Stimulated activated effector memory CD8-positive, alpha-beta T cell treated with anti-CD3 and anti-CD28 coated beads, Interleukin-12 subunit alpha, Interleukin-12 subunit beta, amount 100 ng/mL, for 72 hours (primary cell): ENCODE measurements at regions not wholly inside any gene's neighbourhood (a gene's known extent, or its start where the extent isn't known, plus 50 kb on each side); places are given as distances from the start of the nearest gene placed in this dataset.
A peak's percentile ranks its signal among the peaks of the same experiment; 100 is the strongest.
"Not testable (repeated sequence)": the region's sequence is repeated elsewhere in the genome, so short reads cannot be mapped to it uniquely, and the experiment has no call there.

ENCODE experiments used
- ATAC-seq: fragments of 150-1000 bp; cut with Tn5 transposase; 2 replicates; pipeline ENCODE4 v1.10.0; 2021
- DNase-seq, 2 donors: peaks; one replicate each; pipeline ENCODE4 v3.0.0; 2021 to 2022; ENCODE audit warnings: low spot score in 2 of 2
- H3K27ac Mint-ChIP-seq: one replicate; pipeline ENCODE4 v1.8.0; 2022; ENCODE audit warnings: mild to moderate bottlenecking, mixed read lengths
- H3K36me3 Mint-ChIP-seq: one replicate; pipeline ENCODE4 v1.8.0; 2022; ENCODE audit warnings: mild to moderate bottlenecking, mixed read lengths
- H3K4me1 Mint-ChIP-seq: one replicate; pipeline ENCODE4 v1.8.0; 2022; ENCODE audit warnings: mixed read lengths
- H3K4me3 Mint-ChIP-seq: one replicate; pipeline ENCODE4 v1.8.0; 2022; ENCODE audit warnings: mild to moderate bottlenecking, mixed read lengths
- H3K9me3 Mint-ChIP-seq: one replicate; pipeline ENCODE4 v1.8.0; 2022; ENCODE audit warnings: mixed read lengths

DNA sequence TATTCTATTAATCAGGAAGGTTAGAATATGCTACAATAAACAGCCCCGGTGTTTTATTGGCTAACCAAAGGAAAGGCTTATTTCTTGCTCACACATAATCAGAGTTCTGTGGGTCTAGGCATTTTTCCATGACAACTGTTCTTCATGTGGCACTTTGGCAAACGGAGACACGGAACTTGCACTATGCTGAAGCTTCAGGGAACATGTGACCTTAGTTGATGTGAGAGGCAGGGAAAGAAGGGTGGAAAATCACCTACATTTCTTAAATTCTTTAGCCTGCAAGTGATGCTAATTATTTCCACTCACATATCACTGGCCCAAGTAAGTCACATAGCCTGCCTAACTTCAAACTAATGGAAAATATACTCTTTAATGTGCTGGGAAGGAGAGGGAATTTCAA, 344.6 kb downstream of the SV2B start:
- DNase-seq (no peak), ATAC-seq (no peak)
- no peaks in the 10 kb centered on the region for H3K4me1 Mint-ChIP-seq
- no peak overlapping the region for H3K4me3 Mint-ChIP-seq
- H3K9me3 Mint-ChIP-seq = peaks cover 6% of the 10 kb centered on the region
- H3K36me3 Mint-ChIP-seq = no peaks in the 10 kb centered on the region
- no peak overlapping the region for H3K27ac Mint-ChIP-seq

DNA sequence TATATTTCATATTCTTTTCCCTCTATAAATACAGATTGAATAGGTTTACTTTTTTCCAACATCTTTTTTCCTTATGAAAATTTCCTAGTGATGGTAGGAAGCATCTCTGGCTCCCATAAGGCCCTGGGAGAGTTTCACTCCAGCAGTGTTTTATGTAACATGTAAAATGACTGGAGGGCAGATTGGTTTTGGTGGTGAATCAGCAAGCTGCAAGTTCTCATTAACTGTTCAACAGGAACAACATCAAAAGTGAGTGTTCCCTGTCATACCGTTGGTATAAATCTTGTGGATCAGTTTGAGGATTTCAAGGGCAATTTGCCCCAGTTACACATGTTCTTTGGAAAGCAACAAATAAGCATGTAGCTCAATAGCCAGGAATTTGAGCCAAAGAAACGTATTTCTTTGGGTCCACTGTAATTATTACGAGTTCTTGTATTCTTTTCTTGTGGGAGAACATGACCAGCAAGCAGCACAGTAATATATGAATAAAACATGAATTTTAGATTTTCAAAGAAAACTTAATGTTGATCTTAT, 345.7 kb downstream of the SV2B start:
- Mint-ChIP-seq H3K4me1 (no peaks in the 10 kb centered on the region), H3K4me3 (no peak overlapping the region), H3K9me3 (peaks cover 3% of the 10 kb centered on the region), H3K27ac (no peak overlapping the region), H3K36me3 (no peaks in the 10 kb centered on the region)
- ATAC-seq = no peak
- no peak for DNase-seq

- DNase-seq = no peak
- Mint-ChIP-seq H3K36me3 (no peaks in the 10 kb centered on the region), H3K4me1 (peaks cover 7% of the 10 kb centered on the region), H3K27ac (no peak overlapping the region), H3K9me3 (no peaks in the 10 kb centered on the region), H3K4me3 (no peak overlapping the region)
- ATAC-seq = no peak
These were observed 348.1 kb downstream of the SV2B start for GRCh38 chr15:91447991-91448644.

DNA sequence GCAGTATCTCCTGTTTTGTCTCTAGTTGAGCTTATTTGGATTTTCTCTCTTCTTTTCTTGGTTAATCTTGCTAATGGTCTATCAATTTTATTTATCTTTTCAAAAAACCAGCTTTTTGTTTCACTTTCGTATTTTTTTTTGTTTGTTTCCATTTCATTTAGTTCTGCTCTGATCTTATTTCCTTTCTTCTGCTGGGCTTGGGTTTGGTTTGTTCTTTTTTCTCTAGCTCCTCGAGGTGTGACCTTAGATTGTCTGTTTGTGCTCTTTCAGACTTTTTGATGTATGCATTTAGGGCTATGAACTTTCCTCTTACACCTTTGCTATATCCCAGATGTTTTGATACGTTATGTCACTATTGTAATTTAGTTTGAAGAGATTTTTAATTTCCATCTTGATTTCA, 353.3 kb downstream of the SV2B start:
- not testable (repeated sequence) for H3K9me3 Mint-ChIP-seq, DNase-seq, H3K36me3 Mint-ChIP-seq, ATAC-seq
- Mint-ChIP-seq H3K4me1 (peaks cover 25% of the 10 kb centered on the region), H3K27ac (peak overlapping the region; percentile 43), H3K4me3 (peak overlapping the region; percentile 21)

DNA sequence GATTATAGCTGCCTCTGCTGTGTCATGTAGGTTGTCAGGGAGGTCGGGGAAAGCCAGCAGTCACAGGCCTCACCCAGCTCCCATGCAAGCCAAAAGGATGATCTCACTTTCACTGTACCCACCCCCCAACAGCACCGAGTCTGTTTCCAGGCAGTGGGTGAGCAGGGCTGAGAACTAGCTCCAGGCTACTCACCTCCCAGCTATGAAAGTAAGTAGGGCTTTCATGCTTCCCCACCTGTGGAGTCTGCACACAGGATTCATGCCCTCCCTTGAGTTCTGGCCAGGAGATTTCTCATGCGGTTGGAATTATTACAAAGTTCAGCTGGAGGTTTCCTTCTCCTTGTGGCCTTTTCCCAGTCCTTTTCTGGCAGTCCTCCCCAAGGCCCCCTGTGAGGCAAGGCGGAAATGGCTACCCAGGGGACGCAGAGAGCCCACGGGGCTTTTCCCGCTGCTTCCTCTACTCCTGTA, 356.2 kb downstream of the SV2B start:
- DNase-seq (no peak), ATAC-seq (no peak)
- peaks cover 9% of the 10 kb centered on the region for H3K9me3 Mint-ChIP-seq
- H3K27ac Mint-ChIP-seq = no peak overlapping the region
- H3K36me3 Mint-ChIP-seq = no peaks in the 10 kb centered on the region
- H3K4me3 Mint-ChIP-seq = no peak overlapping the region
- H3K4me1 Mint-ChIP-seq = peaks cover 25% of the 10 kb centered on the region

DNA sequence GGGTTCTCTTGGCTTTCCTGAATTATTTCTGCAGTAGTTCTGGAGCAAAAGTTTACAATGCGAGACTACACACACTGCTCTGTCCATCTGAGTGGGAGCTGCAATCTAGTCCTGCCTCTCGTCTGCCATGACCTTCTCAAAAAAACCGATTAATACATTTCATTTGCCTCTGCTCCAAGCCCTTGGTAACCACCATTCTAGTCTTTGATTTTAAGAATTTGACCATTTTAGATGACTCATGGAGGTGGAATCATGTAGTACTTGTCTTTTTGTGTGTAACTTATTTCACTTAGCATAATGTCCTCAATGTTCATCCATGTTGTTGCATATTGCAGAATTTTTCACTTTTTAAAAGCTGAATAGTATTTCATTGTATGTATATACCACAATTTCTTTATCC, 356.9 kb downstream of the SV2B start:
- no peak for ATAC-seq
- no peaks in the 10 kb centered on the region for H3K36me3 Mint-ChIP-seq
- DNase-seq = no peak
- H3K4me3 Mint-ChIP-seq = no peak overlapping the region
- H3K27ac Mint-ChIP-seq = no peak overlapping the region
- H3K4me1 Mint-ChIP-seq = peaks cover 25% of the 10 kb centered on the region
- H3K9me3 Mint-ChIP-seq = peaks cover 9% of the 10 kb centered on the region

DNA sequence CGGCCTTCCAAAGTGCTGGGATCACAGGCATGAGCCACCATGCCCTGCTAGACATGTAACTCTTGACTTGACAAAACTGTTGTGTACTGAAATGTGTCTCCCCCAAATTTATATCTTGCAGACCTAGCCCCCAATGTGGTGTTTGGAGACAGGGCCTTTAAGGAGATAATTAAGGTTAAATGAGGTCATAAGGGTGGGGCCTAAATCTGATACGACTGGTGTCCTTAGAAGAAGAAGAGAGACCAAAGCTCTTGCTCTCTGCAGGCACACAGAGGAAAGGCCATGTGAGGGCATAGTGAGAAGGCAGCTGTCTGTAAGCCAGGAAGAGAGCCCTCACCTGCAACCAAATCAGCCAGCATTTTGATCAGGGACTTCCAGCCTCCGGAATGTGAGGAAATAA, 361.3 kb downstream of the SV2B start:
- no peaks in the 10 kb centered on the region for H3K36me3 Mint-ChIP-seq
- H3K4me3 Mint-ChIP-seq = no peak overlapping the region
- H3K9me3 Mint-ChIP-seq = no peaks in the 10 kb centered on the region
- H3K4me1 Mint-ChIP-seq = no peaks in the 10 kb centered on the region
- ATAC-seq (no peak), DNase-seq (no peak)
- no peak overlapping the region for H3K27ac Mint-ChIP-seq

GRCh38 chr15:91465086-91465485, 365.0 kb downstream of the SV2B start:
- DNase-seq (no peak), ATAC-seq (no peak)
- peaks cover 14% of the 10 kb centered on the region for H3K36me3 Mint-ChIP-seq
- H3K4me3 Mint-ChIP-seq = no peak overlapping the region
- peaks cover 23% of the 10 kb centered on the region for H3K4me1 Mint-ChIP-seq
- no peak overlapping the region for H3K27ac Mint-ChIP-seq
- H3K9me3 Mint-ChIP-seq = no peaks in the 10 kb centered on the region

GRCh38 chr15:91465696-91466095, 365.6 kb downstream of the SV2B start:
- Mint-ChIP-seq H3K4me3 (no peak overlapping the region), H3K27ac (no peak overlapping the region), H3K9me3 (no peaks in the 10 kb centered on the region), H3K36me3 (peaks cover 17% of the 10 kb centered on the region), H3K4me1 (peaks cover 30% of the 10 kb centered on the region)
- DNase-seq (no peak), ATAC-seq (no peak)

DNA sequence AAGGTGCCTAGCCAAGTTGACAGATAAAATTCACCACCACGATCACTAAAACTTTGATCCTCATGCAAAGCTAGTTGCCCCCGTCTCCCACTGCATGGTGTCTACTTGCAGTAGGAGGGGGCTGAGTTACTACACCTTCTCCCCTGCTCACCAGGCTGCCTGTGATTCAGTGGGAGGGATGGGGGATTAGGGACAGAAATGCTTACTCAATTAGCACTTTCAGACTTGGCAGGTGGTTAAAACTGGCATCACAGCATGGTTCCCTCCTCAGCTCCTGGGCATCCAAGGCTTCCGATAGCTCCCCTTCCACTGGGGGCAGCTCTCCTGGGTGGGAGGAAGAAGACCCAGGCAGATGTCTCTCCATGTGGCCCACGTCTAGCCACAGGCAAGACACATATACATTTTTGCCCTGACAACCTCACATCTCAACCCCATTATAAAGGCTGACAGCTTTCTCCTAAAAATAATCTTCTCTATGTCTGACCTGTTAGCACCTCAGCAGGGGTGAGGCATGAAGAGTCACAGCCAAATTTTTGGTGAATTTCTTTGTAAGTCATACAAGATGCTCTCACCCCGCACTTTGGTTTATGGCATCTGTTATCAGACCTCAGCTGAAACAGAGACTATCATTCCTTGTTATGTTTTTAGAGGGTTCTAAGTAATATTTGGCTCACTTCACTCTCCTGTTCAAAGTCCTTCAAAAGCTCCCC, 369.0 kb downstream of the SV2B start:
- peaks cover 17% of the 10 kb centered on the region for H3K36me3 Mint-ChIP-seq
- DNase-seq = no peak
- H3K4me3 Mint-ChIP-seq = peak overlapping the region; percentile 71
- peak; percentile 46 for ATAC-seq
- peaks cover 53% of the 10 kb centered on the region for H3K4me1 Mint-ChIP-seq
- peak overlapping the region; percentile 97 for H3K27ac Mint-ChIP-seq
- H3K9me3 Mint-ChIP-seq = peaks cover 2% of the 10 kb centered on the region

- Mint-ChIP-seq H3K4me1 (peaks cover 53% of the 10 kb centered on the region), H3K27ac (peak overlapping the region; percentile 97), H3K9me3 (peaks cover 5% of the 10 kb centered on the region), H3K4me3 (peak overlapping the region; percentile 71), H3K36me3 (peaks cover 17% of the 10 kb centered on the region)
- DNase-seq = peak; percentile 39 to 77
- ATAC-seq = peak; percentile 89
These were observed 369.8 kb downstream of the SV2B start for GRCh38 chr15:91469632-91470567.

GRCh38 chr15:91471468-91471867, 371.4 kb downstream of the SV2B start:
- Mint-ChIP-seq H3K36me3 (peaks cover 17% of the 10 kb centered on the region), H3K4me3 (no peak overlapping the region), H3K27ac (no peak overlapping the region), H3K9me3 (peaks cover 5% of the 10 kb centered on the region), H3K4me1 (peaks cover 53% of the 10 kb centered on the region)
- ATAC-seq = no peak
- no peak for DNase-seq

- no peak overlapping the region for H3K27ac Mint-ChIP-seq
- ATAC-seq = no peak
- no peak for DNase-seq
- H3K9me3 Mint-ChIP-seq = peaks cover 5% of the 10 kb centered on the region
- no peak overlapping the region for H3K4me3 Mint-ChIP-seq
- H3K4me1 Mint-ChIP-seq = peaks cover 53% of the 10 kb centered on the region
- peaks cover 17% of the 10 kb centered on the region for H3K36me3 Mint-ChIP-seq
These were observed 372.3 kb downstream of the SV2B start for GRCh38 chr15:91472316-91472756.

GRCh38 chr15:91473894-91474545, 374.0 kb downstream of the SV2B start:
- Mint-ChIP-seq H3K36me3 (peaks cover 14% of the 10 kb centered on the region), H3K4me1 (peaks cover 40% of the 10 kb centered on the region), H3K27ac (no peak overlapping the region), H3K4me3 (no peak overlapping the region), H3K9me3 (peaks cover 5% of the 10 kb centered on the region)
- DNase-seq (no peak), ATAC-seq (no peak)

DNA sequence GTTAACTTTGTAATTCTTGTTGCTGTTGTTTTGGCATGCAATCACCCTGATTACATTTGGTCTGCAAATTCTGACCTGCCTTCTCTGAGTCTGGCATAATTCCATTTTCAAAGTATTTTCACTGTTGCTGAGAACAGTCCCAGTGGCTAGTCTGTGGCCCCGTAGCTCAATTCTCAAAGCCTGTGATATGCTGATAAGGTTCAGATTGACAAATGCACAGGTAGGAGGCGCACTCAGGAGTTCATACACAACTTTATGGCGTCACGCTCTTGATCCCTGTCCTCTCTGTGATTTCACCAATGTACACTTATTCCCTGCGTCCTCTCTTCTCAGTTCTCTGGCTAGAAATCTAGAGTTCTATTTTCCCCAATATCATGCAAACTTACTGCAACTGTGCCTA, 376.6 kb upstream of the SLCO3A1 start:
- H3K4me1 Mint-ChIP-seq = peaks cover 18% of the 10 kb centered on the region
- no peaks in the 10 kb centered on the region for H3K36me3 Mint-ChIP-seq
- DNase-seq = no peak
- H3K9me3 Mint-ChIP-seq = peaks cover 5% of the 10 kb centered on the region
- H3K4me3 Mint-ChIP-seq = no peak overlapping the region
- ATAC-seq = no peak
- no peak overlapping the region for H3K27ac Mint-ChIP-seq
